ENCODE measurements at regions not wholly inside any gene's neighbourhood (a gene's known extent, or its start where the extent isn't known, plus 50 kb on each side); places are given as distances from the start of the nearest gene placed in this dataset.

- Histone ChIP-seq H3K4me3 (ENCODE audit: low read depth in 2 of 2, low read length in 2 of 2) (no peak overlapping the region), H3K9me3 (ENCODE audit: control insufficient read depth, insufficient read depth, low read depth, low read length) (no peaks in the 10 kb centered on the region), H3K4me1 (ENCODE audit: control insufficient read depth, insufficient read depth, low read length) (no peaks in the 10 kb centered on the region), H3K36me3 (ENCODE audit: control insufficient read depth, insufficient read depth, low read length) (no peaks in the 10 kb centered on the region), H3K27me3 (ENCODE audit: control insufficient read depth, insufficient read depth, low read length) (no peaks in the 10 kb centered on the region), H3K27ac (ENCODE audit: low read length) (no peak overlapping the region)
- ATAC-seq (no peak), DNase-seq (ENCODE audit: low read depth, low spot score) (no peak)
- no TSS peak for BruUV-seq (replicated peaks)
- TF ChIP-seq SIN3A (IDR thresholded peaks at IDR 0.05; ENCODE audit: borderline replicate concordance, insufficient read depth, low read depth, low read length) (no peak), TCF7L2 (IDR thresholded peaks at IDR 0.05; ENCODE audit: low read depth, low read length) (no peak), POLR2AphosphoS5 (IDR thresholded peaks at IDR 0.05; ENCODE audit: low read depth, low read length) (no peak), CTCF (IDR thresholded peaks at IDR 0.05) (no peak), REST (IDR thresholded peaks at IDR 0.05; ENCODE audit: insufficient read depth in 1 of 2, low read depth in 2 of 2, low read length in 1 of 2) (no peak)
- in situ Hi-C loops (cut with HindIII; ENCODE audit: low pct_unique_long_range_greater_than_20kb, low sequenced_read_pairs) = no loop called here
- POLR2A ChIA-PET = no interaction called here
- CTCF ChIA-PET = no interaction called here
- intact Hi-C loops (cut with micrococcal nuclease; ENCODE audit: unreplicated experiment) = no loop called here
These were observed 92.0 kb upstream of the FAM180A start for GRCh38 chr7:135840591-135840990.

- CTCF ChIA-PET = no interaction called here
- TF ChIP-seq CTCF (IDR thresholded peaks at IDR 0.05) = no peak
- no peak for TF ChIP-seq SIN3A (IDR thresholded peaks at IDR 0.05; ENCODE audit: borderline replicate concordance, insufficient read depth, low read depth, low read length)
- TF ChIP-seq TCF7L2 (IDR thresholded peaks at IDR 0.05; ENCODE audit: low read depth, low read length) = no peak
- TF ChIP-seq REST (IDR thresholded peaks at IDR 0.05; ENCODE audit: insufficient read depth in 1 of 2, low read depth in 2 of 2, low read length in 1 of 2) = no peak
- no peak for TF ChIP-seq POLR2AphosphoS5 (IDR thresholded peaks at IDR 0.05; ENCODE audit: low read depth, low read length)
- in situ Hi-C loops (cut with HindIII; ENCODE audit: low pct_unique_long_range_greater_than_20kb, low sequenced_read_pairs) = no loop called here
- Histone ChIP-seq H3K36me3 (ENCODE audit: control insufficient read depth, insufficient read depth, low read length) (no peaks in the 10 kb centered on the region), H3K27me3 (ENCODE audit: control insufficient read depth, insufficient read depth, low read length) (no peaks in the 10 kb centered on the region), H3K9me3 (ENCODE audit: control insufficient read depth, insufficient read depth, low read depth, low read length) (no peaks in the 10 kb centered on the region), H3K4me3 (ENCODE audit: low read depth in 2 of 2, low read length in 2 of 2) (no peak overlapping the region), H3K27ac (ENCODE audit: low read length) (no peak overlapping the region), H3K4me1 (ENCODE audit: control insufficient read depth, insufficient read depth, low read length) (no peaks in the 10 kb centered on the region)
- DNase-seq (ENCODE audit: low read depth, low spot score) (no peak), ATAC-seq (no peak)
- POLR2A ChIA-PET = no interaction called here
- no TSS peak for BruUV-seq (replicated peaks)
- intact Hi-C loops (cut with micrococcal nuclease; ENCODE audit: unreplicated experiment) = no loop called here
These were observed 89.1 kb upstream of the FAM180A start for GRCh38 chr7:135837675-135838074.

Data from Panc1 (cell line).